LNCAP (cell line): ENCODE measurements at regions not wholly inside any gene's neighbourhood (a gene's known extent, or its start where the extent isn't known, plus 50 kb on each side); places are given as distances from the start of the nearest gene placed in this dataset.

Source experiments
- TF ChIP-seq, protein P1 (sequence below): fragments of 450-650 bp; IDR thresholded peaks from 2 replicates; pipeline ENCODE4 v1.5.1; 2017; ENCODE audit warnings: mild to moderate bottlenecking

DNA sequence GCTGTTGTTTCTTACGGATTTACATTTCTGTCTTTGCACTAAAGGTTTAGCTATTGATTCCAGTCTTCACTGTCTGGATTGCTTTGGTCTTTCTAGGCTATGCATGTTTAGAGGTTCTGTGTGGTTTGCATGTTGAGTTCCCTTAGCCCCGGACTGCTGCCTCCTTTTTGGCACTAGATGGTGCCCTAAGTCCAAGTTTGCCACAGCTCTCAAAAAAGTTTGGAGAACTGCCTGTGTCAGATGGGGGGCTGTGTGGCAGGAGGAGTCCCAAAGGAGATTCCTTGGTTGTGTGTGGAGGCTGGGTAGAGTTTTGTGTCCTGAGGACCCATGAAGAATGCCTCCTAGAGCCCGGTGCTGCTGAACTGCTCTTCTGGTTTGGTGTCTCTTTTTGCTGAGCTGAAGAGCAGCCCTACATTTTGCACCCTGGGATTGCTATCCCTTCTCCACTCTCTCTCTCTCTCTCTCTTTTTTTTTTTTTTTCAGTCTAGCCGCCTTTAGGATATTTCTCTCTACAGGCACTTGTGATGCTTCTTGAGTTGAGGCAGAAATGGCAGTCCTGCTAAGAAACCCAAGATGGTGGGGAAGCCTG lies 74.4 kb downstream of the PTGS2 start:
- TF ChIP-seq, protein P1, sequence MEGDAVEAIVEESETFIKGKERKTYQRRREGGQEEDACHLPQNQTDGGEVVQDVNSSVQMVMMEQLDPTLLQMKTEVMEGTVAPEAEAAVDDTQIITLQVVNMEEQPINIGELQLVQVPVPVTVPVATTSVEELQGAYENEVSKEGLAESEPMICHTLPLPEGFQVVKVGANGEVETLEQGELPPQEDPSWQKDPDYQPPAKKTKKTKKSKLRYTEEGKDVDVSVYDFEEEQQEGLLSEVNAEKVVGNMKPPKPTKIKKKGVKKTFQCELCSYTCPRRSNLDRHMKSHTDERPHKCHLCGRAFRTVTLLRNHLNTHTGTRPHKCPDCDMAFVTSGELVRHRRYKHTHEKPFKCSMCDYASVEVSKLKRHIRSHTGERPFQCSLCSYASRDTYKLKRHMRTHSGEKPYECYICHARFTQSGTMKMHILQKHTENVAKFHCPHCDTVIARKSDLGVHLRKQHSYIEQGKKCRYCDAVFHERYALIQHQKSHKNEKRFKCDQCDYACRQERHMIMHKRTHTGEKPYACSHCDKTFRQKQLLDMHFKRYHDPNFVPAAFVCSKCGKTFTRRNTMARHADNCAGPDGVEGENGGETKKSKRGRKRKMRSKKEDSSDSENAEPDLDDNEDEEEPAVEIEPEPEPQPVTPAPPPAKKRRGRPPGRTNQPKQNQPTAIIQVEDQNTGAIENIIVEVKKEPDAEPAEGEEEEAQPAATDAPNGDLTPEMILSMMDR: peak; percentile 86

DNA sequence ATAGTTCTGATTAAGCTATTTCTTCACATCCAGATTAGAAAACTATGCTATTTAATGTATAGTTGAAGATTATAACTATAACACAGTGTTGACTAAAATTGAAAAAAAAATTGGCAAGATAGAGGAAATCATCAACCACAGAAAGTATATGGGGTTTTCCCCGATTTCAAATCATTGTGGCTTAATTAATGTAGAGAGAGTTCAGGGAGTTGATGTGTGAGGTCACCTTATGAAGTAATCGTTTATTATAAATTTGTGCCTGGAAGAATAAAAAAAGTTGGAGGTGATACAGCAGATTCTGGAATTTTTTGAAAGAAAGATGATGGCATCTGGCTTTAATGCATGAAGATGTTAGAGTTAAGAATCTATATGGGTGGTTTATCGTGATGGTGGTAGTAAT lies 84.3 kb downstream of the PTGS2 start:
- TF ChIP-seq, protein P1: no peak

DNA sequence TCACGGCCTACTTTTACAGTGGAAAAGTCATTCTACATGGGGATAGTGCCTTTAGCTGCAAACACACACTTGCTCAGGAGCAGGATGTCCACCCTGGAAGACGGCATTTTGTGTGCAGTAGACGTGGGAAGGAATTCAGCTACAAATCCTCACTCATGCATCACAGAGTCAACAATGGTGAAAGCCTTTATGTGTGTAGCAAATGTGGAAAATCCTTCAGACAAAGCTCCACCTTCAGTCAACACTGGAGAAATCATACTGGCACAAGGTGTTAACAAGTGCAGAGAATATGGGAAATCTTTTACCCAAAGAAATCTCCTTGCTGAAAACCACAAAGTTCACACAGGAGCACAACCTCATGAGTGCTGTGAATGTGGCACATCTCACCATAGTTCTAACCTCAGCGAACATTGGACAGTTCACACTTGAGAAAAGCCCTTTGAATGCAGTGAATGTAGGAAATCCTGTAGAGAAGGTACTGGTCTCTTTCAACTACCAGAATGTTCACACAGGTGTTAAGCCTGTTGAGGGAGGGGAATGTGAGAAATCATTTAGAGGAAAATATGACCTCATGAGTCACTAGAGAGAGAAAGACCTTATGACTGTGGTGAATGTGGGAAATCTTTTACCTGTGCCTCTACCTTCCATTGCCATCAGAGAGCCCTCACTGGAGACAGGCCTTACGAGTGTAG lies 101.8 kb downstream of the PTGS2 start:
- TF ChIP-seq, protein P1: no peak

DNA sequence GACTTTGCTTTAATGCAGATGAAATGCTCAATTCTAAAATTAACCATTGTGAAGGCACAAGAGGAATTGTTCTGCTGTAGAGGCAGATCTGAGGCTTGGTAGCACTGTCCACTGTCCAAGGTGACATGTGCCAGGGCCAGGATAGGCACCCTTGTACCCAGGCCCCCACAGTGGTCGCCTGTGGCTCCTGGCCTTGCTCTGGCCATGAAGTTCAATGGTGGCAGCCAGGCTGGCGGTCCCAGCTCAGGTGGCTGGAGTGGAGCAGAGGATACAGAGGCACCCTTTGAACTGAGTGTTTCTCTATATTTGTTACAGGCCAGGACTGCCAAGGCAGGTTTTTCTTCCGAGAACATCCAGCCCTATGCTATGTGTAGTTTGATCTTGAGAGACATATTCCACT lies 102.6 kb downstream of the PTGS2 start:
- TF ChIP-seq, protein P1: no peak

DNA sequence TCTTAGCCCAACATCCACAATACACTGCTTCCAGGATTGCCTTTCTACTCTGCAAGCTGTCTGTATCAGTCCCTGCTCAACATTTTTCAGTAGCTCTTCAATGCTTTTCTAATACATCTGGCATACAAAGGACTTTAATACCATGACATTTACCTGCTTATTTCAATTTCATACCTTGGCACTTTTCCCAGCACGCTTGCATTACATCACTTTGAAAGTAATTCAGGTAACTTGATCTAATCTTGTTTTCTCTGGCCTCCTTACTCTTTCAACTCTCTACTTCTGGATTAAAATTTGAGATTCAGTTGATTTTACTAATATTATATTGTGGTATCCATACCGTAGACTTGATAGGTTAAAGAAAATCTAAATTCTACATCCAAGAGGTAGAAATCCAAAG lies 103.0 kb downstream of the PTGS2 start:
- TF ChIP-seq, protein P1: no peak

DNA sequence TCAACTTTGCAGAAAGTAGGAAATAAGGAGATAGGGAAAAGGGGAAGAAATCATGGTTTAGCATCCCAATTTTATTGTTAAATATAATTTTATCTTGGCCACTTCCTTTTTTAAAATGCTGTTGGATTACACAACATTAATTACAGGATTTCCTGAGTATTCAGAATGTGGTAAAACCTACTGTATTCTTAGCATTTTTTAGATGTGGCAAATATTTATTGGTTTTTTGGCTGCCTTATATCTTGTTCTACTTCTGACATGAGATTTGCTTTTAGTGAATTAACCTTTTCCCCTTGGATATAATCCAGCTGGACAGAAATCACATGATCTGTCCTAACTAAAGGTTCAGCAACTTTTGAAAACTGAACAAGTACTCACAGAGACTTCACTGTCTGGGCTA lies 104.9 kb downstream of the PTGS2 start:
- TF ChIP-seq, protein P1: no peak

DNA sequence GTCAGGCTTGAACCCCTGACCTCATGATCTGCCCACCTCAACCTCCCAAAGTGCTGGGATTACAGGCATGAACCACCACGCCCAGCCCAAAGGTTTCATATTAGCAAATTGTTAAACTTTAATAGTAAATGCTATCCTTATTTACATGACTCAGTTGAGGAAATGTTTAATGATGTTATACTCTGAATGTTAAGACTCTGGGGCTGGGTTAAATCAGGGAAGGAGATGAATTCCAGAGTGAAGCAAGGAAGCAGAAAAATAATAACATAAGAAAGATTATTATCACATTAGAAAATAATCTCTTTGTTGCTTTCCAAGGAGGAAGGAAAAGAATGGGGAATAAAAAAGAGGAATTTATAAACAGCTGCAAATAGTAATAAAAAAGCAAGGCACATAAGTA lies 105.3 kb downstream of the PTGS2 start:
- TF ChIP-seq, protein P1: no peak
